ENCODE measurements at regions not wholly inside any gene's neighbourhood (a gene's known extent, or its start where the extent isn't known, plus 50 kb on each side); places are given as distances from the start of the nearest gene placed in this dataset.

DNA sequence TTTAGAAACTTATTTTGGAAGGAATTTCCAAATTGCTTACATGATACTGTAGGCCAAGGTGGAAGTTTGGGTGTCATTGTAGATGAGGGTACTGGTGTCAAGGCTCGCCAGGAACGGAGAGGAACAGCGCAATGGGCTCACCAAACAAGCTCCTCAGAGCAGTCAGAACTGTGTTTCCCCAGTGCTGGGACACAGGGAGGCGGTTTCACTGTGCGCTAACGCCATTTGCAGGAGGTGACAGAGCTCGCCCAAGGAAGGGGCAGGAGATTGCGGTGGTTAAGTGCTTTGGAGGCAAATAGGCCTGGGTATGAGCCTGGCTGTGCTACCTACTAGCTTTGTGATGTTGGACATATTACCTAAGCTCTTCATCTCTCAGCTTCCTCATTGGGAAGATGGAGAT, 57.3 kb downstream of the HHEX start:
- H3K27ac ChIP-seq (ENCODE audit: low read depth, low read length) = no peak overlapping the region
- WGBS, 3 donors = 97 to 98% (median 97%) methylated on average over 8 of the region's 8 CpGs

DNA sequence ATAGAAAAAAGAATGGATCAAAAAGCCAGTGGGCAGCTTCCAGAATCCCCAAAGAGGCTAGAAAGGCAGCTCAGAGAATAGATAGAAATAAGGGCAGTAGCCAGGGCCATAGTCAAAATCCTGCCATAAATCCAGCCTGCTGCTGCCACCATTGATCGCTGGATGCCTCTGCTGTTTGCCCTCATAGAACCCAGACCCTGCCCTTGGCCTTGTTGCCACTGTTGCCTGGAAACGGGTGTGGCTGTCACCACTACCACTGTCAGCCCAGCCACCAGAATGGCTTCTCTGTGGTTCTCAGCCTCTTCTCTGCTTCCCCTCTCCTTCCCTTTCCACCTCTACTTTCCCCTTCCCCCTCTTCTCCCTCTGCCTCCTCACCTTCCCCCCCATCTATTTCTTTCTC, 57.8 kb downstream of the HHEX start:
- H3K27ac ChIP-seq (ENCODE audit: low read depth, low read length) = no peak overlapping the region
- 60 to 76% (median 70%) methylated on average over 2 of the region's 2 CpGs for WGBS, 3 donors

GRCh38 chr10:92750791-92751533, 61.2 kb downstream of the HHEX start:
- WGBS, 3 donors = 35 to 76% (median 36%) methylated on average over 9 of the region's 9 CpGs
- H3K27ac ChIP-seq (ENCODE audit: low read depth, low read length) = no peak overlapping the region

DNA sequence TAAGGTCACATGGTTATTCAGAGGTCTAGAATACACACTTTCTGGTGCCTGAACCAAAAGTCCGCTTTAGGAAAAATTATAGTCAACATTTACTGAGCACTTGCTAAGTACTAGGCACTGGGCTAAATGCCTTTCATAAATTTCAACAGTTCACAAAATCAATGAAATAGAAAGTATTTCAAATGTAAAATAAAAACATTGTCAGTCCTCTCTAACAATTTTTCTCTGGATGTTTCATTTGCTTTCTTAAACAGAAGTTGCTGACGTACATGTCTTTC, 61.7 kb downstream of the HHEX start:
- no peak overlapping the region for H3K27ac ChIP-seq (ENCODE audit: low read depth, low read length)
- WGBS, 3 donors = 86 to 90% (median 88%) methylated on average over 2 of the region's 2 CpGs

DNA sequence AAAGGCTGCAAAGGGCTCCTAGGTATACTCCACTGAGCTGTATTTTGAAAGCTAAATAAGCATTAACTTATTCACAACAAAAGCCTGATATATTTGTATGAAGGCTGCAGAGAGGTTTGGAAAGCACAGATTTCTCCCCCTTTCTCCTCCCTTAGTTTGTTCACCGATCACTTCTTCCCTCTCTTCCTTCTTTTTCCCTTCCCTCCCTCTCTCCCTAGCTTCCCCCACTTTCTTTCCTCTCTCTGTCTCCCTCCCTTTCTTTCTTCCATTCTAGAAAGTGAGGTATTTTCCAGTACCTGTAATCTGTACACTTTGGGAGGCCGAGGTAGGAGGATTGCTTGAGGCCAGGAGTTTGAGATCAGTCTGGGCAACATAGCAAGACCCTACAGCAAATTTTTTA, 62.1 kb downstream of the HHEX start:
- H3K27ac ChIP-seq (ENCODE audit: low read depth, low read length) = no peak overlapping the region
- 89 to 91% (median 90%) methylated on average over 2 of the region's 2 CpGs for WGBS, 3 donors

DNA sequence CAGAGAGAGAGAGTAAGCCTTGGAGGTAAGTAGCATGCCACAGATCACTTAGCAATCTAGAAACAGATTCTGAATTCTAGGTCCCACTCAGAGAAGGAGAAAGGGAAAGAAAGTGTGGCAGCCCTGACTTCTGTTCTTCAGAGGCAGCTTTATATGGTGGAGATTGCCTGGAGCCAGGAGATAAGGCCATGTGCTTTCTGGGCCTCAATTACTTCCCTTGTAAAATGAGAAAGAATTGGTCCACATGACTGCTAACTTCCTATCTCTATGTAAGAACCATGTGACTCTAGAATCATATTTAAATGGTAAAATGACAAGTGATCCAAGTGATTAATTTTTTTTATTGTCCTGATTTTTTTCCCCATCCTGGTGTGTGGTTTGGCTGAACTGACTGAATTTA, 64.1 kb downstream of the HHEX start:
- H3K27ac ChIP-seq (ENCODE audit: low read depth, low read length) = no peak overlapping the region

DNA sequence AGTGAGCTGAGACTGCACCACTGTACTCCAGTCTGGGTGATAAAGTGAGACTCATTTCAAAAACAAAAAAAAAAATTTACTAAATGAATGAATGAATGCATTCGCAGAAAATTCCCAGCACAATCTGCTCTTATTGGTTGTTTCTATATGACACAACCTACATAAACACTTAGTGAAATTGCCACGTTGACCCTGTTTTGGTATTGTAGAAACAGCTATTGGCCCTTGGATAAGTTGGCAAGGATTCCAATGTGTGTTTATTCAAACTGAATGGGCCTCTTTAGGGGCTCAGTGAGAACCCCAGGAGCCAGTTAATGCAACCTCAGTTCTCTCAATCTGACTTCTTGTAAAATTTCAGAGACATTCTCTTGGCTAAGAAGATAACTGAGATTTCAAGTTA, 66.0 kb downstream of the HHEX start:
- 59 to 77% (median 63%) methylated on average over 2 of the region's 2 CpGs for WGBS, 3 donors
- no peak overlapping the region for H3K27ac ChIP-seq (ENCODE audit: low read depth, low read length)

- 35 to 75% (median 52%) methylated on average over 10 of the region's 10 CpGs for WGBS, 3 donors
Observed at GRCh38 chr10:92756201-92757065, 66.7 kb downstream of the HHEX start.

GRCh38 chr10:92757066-92757710, 67.4 kb downstream of the HHEX start:
- WGBS, 3 donors = 26 to 64% (median 29%) methylated on average over 8 of the region's 8 CpGs

More at GRCh38 chr10:92756201-92757065, 66.7 kb downstream of the HHEX start:
- no peak overlapping the region for H3K27ac ChIP-seq (ENCODE audit: low read depth, low read length)

DNA sequence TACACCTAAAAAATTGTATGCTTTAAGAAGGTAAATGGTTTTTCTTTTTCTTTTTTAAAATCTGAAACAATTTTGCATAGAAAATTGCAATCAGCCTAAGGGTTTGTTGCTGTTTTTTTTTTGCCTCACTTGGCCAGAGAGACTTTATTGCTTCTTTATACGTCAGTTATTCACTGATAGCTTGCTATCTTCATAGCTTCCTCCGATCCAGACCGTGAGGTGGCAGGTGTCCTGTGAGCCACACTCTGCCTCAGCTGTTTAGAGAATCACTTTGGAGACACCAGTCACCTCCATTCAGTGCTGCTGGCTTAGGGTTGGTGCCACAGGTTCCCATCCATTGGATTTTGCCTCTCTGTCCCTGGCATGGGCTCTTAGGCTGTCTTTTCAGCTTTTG, 68.0 kb downstream of the HHEX start:
- WGBS, 3 donors = 62 to 79% (median 66%) methylated on average over 3 of the region's 3 CpGs

More at GRCh38 chr10:92757066-92757710, 67.4 kb downstream of the HHEX start:
- no peak overlapping the region for H3K27ac ChIP-seq (ENCODE audit: low read depth, low read length)

GRCh38 chr10:92758594-92758993, 68.8 kb downstream of the HHEX start:
- H3K27ac ChIP-seq (ENCODE audit: low read depth, low read length) = no peak overlapping the region
- WGBS, 3 donors = 74 to 100% (median 98%) methylated on average over 1 of the region's 1 CpG

More for the DNA sequence above, 68.0 kb downstream of the HHEX start:
- no peak overlapping the region for H3K27ac ChIP-seq (ENCODE audit: low read depth, low read length)

GRCh38 chr10:92760609-92761008, 70.9 kb downstream of the HHEX start:
- H3K27ac ChIP-seq (ENCODE audit: low read depth, low read length) = peak overlapping the region; percentile 64
- WGBS, 3 donors = 25 to 55% (median 29%) methylated on average over 1 of the region's 1 CpG

DNA sequence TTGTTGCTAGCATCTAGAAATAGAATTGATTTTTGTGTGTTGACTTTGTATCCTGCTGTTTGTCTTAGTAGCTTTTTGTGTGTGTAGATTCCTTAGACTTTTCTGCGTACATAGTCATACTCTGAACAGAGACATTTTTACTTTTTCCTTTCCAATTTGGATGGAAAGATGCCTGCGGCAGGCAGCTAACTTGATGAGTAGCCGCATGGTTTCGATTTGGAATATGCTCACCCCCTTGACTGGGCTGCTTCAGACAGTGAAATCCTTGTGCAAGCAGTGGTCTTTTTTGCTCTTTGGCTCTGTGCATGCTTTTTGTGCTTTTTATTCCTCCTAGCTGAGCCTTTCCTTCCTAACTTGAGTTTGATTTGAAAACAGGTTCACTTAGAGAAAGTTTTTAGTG, 71.8 kb downstream of the HHEX start:
- 84 to 92% (median 91%) methylated on average over 4 of the region's 4 CpGs for WGBS, 3 donors

GRCh38 chr10:92763634-92764155, 73.9 kb downstream of the HHEX start:
- no peak overlapping the region for H3K27ac ChIP-seq (ENCODE audit: low read depth, low read length)
- 85 to 94% (median 86%) methylated on average over 4 of the region's 4 CpGs for WGBS, 3 donors

More for the DNA sequence above, 71.8 kb downstream of the HHEX start:
- H3K27ac ChIP-seq (ENCODE audit: low read depth, low read length) = no peak overlapping the region

GRCh38 chr10:92766451-92766850, 76.7 kb downstream of the HHEX start:
- WGBS, 3 donors = 97 to 100% (median 97%) methylated on average over 2 of the region's 2 CpGs
- H3K27ac ChIP-seq (ENCODE audit: low read depth, low read length) = no peak overlapping the region

GRCh38 chr10:92768104-92768503, 78.3 kb downstream of the HHEX start:
- H3K27ac ChIP-seq (ENCODE audit: low read depth, low read length) = no peak overlapping the region
- WGBS, 3 donors = 87 to 91% (median 90%) methylated on average over 1 of the region's 1 CpG

- H3K27ac ChIP-seq (ENCODE audit: low read depth, low read length) = no peak overlapping the region
Observed at GRCh38 chr10:92773776-92774175, 74.5 kb upstream of the EXOC6 start.

GRCh38 chr10:92778091-92778490, 70.2 kb upstream of the EXOC6 start:
- 88 to 91% (median 88%) methylated on average over 1 of the region's 1 CpG for WGBS, 3 donors
- no peak overlapping the region for H3K27ac ChIP-seq (ENCODE audit: low read depth, low read length)

GRCh38 chr10:92785118-92785517, 63.2 kb upstream of the EXOC6 start:
- WGBS, 3 donors = 54 to 66% (median 62%) methylated on average over 7 of the region's 7 CpGs
- H3K27ac ChIP-seq (ENCODE audit: low read depth, low read length) = no peak overlapping the region
